PC-9 (cell line): ENCODE measurements at regions not wholly inside any gene's neighbourhood (a gene's known extent, or its start where the extent isn't known, plus 50 kb on each side); places are given as distances from the start of the nearest gene placed in this dataset.

Experiments used
- CTCF ChIP-seq: fragments of 200-600 bp; sonication (generic); conservative IDR thresholded peaks from 2 replicates; pipeline ENCODE4 v1.6.1; 2017; ENCODE audit warnings: mixed run types, antibody characterized with exemption, mild to moderate bottlenecking, moderate library complexity
- EZH2 ChIP-seq: fragments of 200-600 bp; sonication (generic); IDR thresholded peaks from 2 replicates; pipeline ENCODE4 v1.8.0; 2017; ENCODE audit warnings: antibody characterized with exemption, low read depth

GRCh38 chr18:4758980-4759379 is 303.9 kb upstream of the DLGAP1 start:
- no peak for TF ChIP-seq EZH2
- TF ChIP-seq CTCF, result no peak
